ENCODE measurements at regions not wholly inside any gene's neighbourhood (a gene's known extent, or its start where the extent isn't known, plus 50 kb on each side); places are given as distances from the start of the nearest gene placed in this dataset.

DNA sequence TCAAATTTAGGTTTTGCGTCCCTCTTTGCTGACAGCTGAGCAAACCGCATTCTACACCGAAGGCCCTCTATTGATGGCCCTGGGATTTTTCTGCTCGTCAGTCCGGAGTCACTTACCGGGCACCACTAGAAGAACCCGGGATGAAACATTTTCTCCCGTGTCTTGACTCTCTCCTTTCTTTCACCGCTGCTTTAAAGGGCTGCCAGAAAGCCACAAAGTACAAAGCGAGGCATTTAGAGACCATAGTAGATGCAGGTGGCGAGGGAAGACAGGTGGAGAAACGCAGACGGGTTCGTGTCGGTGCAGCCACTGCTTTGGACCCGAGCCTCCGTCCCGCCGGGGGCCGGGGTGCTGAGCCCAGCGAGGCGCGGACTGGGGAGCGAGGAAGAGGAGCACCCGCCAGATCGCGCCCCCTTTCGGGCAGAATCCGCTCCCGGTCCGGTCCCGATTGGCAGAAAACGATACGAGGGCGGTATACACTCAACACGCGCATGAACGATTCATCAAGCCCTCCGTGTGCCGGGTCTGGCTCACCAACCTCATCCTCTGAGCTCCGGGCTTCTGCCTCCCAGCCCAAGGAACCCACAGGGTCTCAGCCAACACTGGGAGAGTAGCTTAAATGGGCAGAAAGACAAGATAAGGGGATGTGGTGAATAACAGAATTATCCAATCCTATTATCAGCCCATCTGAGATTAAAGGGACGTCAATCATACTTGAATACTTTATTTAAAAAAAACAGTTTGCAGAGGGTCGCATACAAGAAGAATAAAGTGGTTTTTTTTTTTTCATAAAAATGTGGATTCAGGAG is 84.9 kb downstream of the TRIM27 start:
- H3K79me2 ChIP-seq (replicated peaks; ENCODE audit: insufficient read depth, low read length) = no peaks in the 10 kb centered on the region
- H3K9me2 ChIP-seq (ENCODE audit: insufficient read depth, low read length) = no peaks in the 10 kb centered on the region
- peak overlapping the region; percentile 74 for H3K9ac ChIP-seq (ENCODE audit: low read length)
- H3K27ac ChIP-seq (ENCODE audit: low read length) = peak overlapping the region; percentile 91
- H2AFZ ChIP-seq (ENCODE audit: low read depth, low read length) = peak overlapping the region; percentile 68
- H3K4me3 ChIP-seq (ENCODE audit: low read length) = peak overlapping the region; percentile 80
- H3K27me3 ChIP-seq (ENCODE audit: insufficient read depth, low read depth, low read length) = peaks cover 6% of the 10 kb centered on the region
- no peaks in the 10 kb centered on the region for H3K36me3 ChIP-seq (ENCODE audit: insufficient read depth, low read length)
- TF ChIP-seq MXI1 (conservative IDR thresholded peaks at IDR 0.05; ENCODE audit: poor library complexity, severe bottlenecking) (peak; percentile 68), EP300 (conservative IDR thresholded peaks at IDR 0.05; ENCODE audit: poor library complexity, severe bottlenecking) (no peak), TAF1 (IDR thresholded peaks at IDR 0.05; ENCODE audit: low read depth) (no peak), SMC3 (conservative IDR thresholded peaks at IDR 0.05; ENCODE audit: poor library complexity) (peak; percentile 64), POLR2AphosphoS5 (IDR thresholded peaks at IDR 0.05) (no peak), CTCF (IDR thresholded peaks at IDR 0.05; ENCODE audit: poor library complexity, severe bottlenecking) (peak; percentile 87), RAD21 (conservative IDR thresholded peaks at IDR 0.05) (peak; percentile 53), EZH2 (IDR thresholded peaks at IDR 0.05; ENCODE audit: borderline replicate concordance, insufficient read depth, low read length, poor library complexity, severe bottlenecking) (no peak)
- TF ChIP-seq, protein P1, sequence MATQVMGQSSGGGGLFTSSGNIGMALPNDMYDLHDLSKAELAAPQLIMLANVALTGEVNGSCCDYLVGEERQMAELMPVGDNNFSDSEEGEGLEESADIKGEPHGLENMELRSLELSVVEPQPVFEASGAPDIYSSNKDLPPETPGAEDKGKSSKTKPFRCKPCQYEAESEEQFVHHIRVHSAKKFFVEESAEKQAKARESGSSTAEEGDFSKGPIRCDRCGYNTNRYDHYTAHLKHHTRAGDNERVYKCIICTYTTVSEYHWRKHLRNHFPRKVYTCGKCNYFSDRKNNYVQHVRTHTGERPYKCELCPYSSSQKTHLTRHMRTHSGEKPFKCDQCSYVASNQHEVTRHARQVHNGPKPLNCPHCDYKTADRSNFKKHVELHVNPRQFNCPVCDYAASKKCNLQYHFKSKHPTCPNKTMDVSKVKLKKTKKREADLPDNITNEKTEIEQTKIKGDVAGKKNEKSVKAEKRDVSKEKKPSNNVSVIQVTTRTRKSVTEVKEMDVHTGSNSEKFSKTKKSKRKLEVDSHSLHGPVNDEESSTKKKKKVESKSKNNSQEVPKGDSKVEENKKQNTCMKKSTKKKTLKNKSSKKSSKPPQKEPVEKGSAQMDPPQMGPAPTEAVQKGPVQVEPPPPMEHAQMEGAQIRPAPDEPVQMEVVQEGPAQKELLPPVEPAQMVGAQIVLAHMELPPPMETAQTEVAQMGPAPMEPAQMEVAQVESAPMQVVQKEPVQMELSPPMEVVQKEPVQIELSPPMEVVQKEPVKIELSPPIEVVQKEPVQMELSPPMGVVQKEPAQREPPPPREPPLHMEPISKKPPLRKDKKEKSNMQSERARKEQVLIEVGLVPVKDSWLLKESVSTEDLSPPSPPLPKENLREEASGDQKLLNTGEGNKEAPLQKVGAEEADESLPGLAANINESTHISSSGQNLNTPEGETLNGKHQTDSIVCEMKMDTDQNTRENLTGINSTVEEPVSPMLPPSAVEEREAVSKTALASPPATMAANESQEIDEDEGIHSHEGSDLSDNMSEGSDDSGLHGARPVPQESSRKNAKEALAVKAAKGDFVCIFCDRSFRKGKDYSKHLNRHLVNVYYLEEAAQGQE (IDR thresholded peaks at IDR 0.05; ENCODE audit: borderline replicate concordance) = no peak
- peaks cover 7% of the 10 kb centered on the region for H3F3A ChIP-seq (ENCODE audit: insufficient read depth, low read length, poor library complexity, severe bottlenecking)
- peak overlapping the region; percentile 69 for H3K4me2 ChIP-seq (ENCODE audit: low read length)
- H3K9me3 ChIP-seq (ENCODE audit: low read length) = no peaks in the 10 kb centered on the region
- no peaks in the 10 kb centered on the region for H4K20me1 ChIP-seq (ENCODE audit: insufficient read depth)

DNA sequence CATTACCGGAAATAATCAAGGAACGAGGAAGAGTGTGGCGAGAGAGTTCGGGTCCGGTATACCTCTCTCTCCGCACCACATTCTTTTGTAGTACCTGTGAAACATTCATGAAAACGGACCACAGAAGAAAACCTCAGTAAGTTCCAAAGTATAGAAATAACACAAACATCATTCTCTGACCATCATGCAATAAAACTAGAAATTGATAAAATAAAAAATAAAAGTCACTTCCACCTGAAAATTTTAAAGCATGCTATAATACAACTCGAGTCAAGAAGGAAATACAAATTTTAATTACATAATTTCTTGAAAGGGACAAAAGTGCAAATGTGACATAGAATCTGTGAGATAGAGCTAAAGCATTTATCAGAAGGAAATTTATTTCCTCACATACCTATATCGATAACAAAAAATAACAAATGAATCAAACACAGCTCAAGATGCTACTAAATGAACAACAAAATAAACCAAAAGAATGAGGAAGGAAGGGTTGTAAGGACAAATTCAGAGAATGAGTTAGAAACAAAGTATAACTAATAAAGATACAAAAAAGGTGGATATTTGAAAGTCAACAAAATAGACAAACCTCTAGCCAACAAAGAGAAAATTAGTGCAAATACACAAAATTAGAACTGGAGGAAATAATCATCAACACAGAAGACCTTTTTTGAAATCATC is 84.2 kb downstream of the TRIM27 start:
- Histone ChIP-seq H2AFZ (ENCODE audit: low read depth, low read length) (peak overlapping the region; percentile 68), H3K9me2 (ENCODE audit: insufficient read depth, low read length) (no peaks in the 10 kb centered on the region), H3K27ac (ENCODE audit: low read length) (peak overlapping the region; percentile 91), H3F3A (ENCODE audit: insufficient read depth, low read length, poor library complexity, severe bottlenecking) (peaks cover 7% of the 10 kb centered on the region), H4K20me1 (ENCODE audit: insufficient read depth) (no peaks in the 10 kb centered on the region), H3K79me2 (replicated peaks; ENCODE audit: insufficient read depth, low read length) (no peaks in the 10 kb centered on the region), H3K9ac (ENCODE audit: low read length) (peak overlapping the region; percentile 74), H3K4me3 (ENCODE audit: low read length) (peak overlapping the region; percentile 80), H3K36me3 (ENCODE audit: insufficient read depth, low read length) (no peaks in the 10 kb centered on the region), H3K9me3 (ENCODE audit: low read length) (no peaks in the 10 kb centered on the region), H3K4me2 (ENCODE audit: low read length) (peak overlapping the region; percentile 69), H3K27me3 (ENCODE audit: insufficient read depth, low read depth, low read length) (no peaks in the 10 kb centered on the region)
- TF ChIP-seq EZH2 (IDR thresholded peaks at IDR 0.05; ENCODE audit: borderline replicate concordance, insufficient read depth, low read length, poor library complexity, severe bottlenecking) = no peak

Data from neural cell (in vitro differentiated cells).